ENCODE measurements at regions not wholly inside any gene's neighbourhood (a gene's known extent, or its start where the extent isn't known, plus 50 kb on each side); places are given as distances from the start of the nearest gene placed in this dataset.
"Not testable (repeated sequence)": the region's sequence is repeated elsewhere in the genome, so short reads cannot be mapped to it uniquely, and the experiment has no call there.

- DNase-seq = no peak
Measured at GRCh38 chr6:66376001-66376400, 669.0 kb upstream of the EYS start.

- DNase-seq = no peak
Measured at GRCh38 chr6:66369407-66369806, 662.4 kb upstream of the EYS start.

GRCh38 chr6:66362888-66363287 lies 655.9 kb upstream of the EYS start:
- no peak for DNase-seq

GRCh38 chr6:66361886-66362285 lies 654.9 kb upstream of the EYS start:
- no peak for DNase-seq

- no peak for DNase-seq
Measured at GRCh38 chr6:66357781-66358180, 650.8 kb upstream of the EYS start.

GRCh38 chr6:66355471-66355870 lies 648.4 kb upstream of the EYS start:
- DNase-seq = no peak

GRCh38 chr6:66344796-66345195 lies 637.8 kb upstream of the EYS start:
- no peak for DNase-seq

- no peak for DNase-seq
Measured at GRCh38 chr6:66340736-66341135, 633.7 kb upstream of the EYS start.

GRCh38 chr6:66336176-66336575 lies 629.1 kb upstream of the EYS start:
- DNase-seq = no peak

- DNase-seq = no peak
Measured at GRCh38 chr6:66328200-66328599, 621.2 kb upstream of the EYS start.

- DNase-seq = no peak
Measured at GRCh38 chr6:66326228-66326627, 619.2 kb upstream of the EYS start.

- no peak for DNase-seq
Measured at GRCh38 chr6:66321017-66321416, 614.0 kb upstream of the EYS start.

GRCh38 chr6:66307490-66307889 lies 600.5 kb upstream of the EYS start:
- DNase-seq = no peak

- DNase-seq = no peak
Measured at GRCh38 chr6:66291905-66292304, 584.9 kb upstream of the EYS start.

GRCh38 chr6:66289889-66290288 lies 582.9 kb upstream of the EYS start:
- DNase-seq = no peak

- no peak for DNase-seq
Measured at GRCh38 chr6:66278115-66278514, 571.1 kb upstream of the EYS start.

GRCh38 chr6:66277400-66277799 lies 570.4 kb upstream of the EYS start:
- no peak for DNase-seq

- DNase-seq = no peak
Measured at GRCh38 chr6:66265737-66266136, 558.7 kb upstream of the EYS start.

- DNase-seq = no peak
Measured at GRCh38 chr6:66264376-66264775, 557.4 kb upstream of the EYS start.

GRCh38 chr6:66258731-66259487 lies 551.9 kb upstream of the EYS start:
- DNase-seq = not testable (repeated sequence)

GRCh38 chr6:66245231-66245630 lies 538.2 kb upstream of the EYS start:
- no peak for DNase-seq

- DNase-seq = no peak
Measured at GRCh38 chr6:66238851-66239250, 531.8 kb upstream of the EYS start.

GRCh38 chr6:66232890-66233289 lies 525.9 kb upstream of the EYS start:
- DNase-seq = no peak

GRCh38 chr6:66230591-66230990 lies 523.6 kb upstream of the EYS start:
- DNase-seq = no peak

- DNase-seq = no peak
Measured at GRCh38 chr6:66226109-66226508, 519.1 kb upstream of the EYS start.
